GM23338 (cell line): ENCODE measurements at regions not wholly inside any gene's neighbourhood (a gene's known extent, or its start where the extent isn't known, plus 50 kb on each side); places are given as distances from the start of the nearest gene placed in this dataset.

Source experiments
- ATAC-seq: fragments of 200-7000 bp; cut with Tn5 transposase; 3 replicates; pipeline ENCODE4 v1.9.1; 2020
- DNase-seq: peaks from one replicate; pipeline ENCODE4 v3.0.0-alpha.2; 2015; ENCODE audit warnings: low spot score
- H2AFZ ChIP-seq: fragments of 200-600 bp; sonication (generic); 2 replicates; pipeline ENCODE4 v1.8.0; 2016; ENCODE audit warnings: antibody characterized with exemption, mild to moderate bottlenecking, moderate library complexity
- H3F3A ChIP-seq: fragments of 200-600 bp; sonication (generic); replicated peaks from 2 replicates; pipeline ENCODE4 v1.8.0; 2017; ENCODE audit warnings: antibody characterized with exemption, mixed run types, low read depth
- H3K27ac ChIP-seq: fragments of 200-600 bp; sonication (generic); 2 replicates; pipeline ENCODE4 v1.6.1; 2016; ENCODE audit warnings: low read depth
- H3K27me3 ChIP-seq: fragments of 200-600 bp; sonication (generic); 2 replicates; pipeline ENCODE4 v1.8.0; 2016; ENCODE audit warnings: mild to moderate bottlenecking, mixed run types, moderate library complexity; ENCODE audit not compliant: insufficient read depth
- H3K36me3 ChIP-seq: fragments of 200-600 bp; sonication (generic); 2 replicates; pipeline ENCODE4 v1.8.0; 2016; ENCODE audit warnings: mild to moderate bottlenecking; ENCODE audit not compliant: insufficient read depth
- H3K4me1 ChIP-seq: fragments of 200-600 bp; sonication (generic); 2 replicates; pipeline ENCODE4 v1.8.0; 2016; ENCODE audit warnings: mild to moderate bottlenecking, moderate library complexity; ENCODE audit not compliant: insufficient read depth
- H3K4me2 ChIP-seq: fragments of 200-600 bp; sonication (generic); 2 replicates; pipeline ENCODE4 v1.7.1; 2017; ENCODE audit warnings: mixed run types
- H3K4me3 ChIP-seq: fragments of 200-600 bp; sonication (generic); 2 replicates; pipeline ENCODE4 v1.6.1; 2016; ENCODE audit warnings: mixed run types
- H3K79me2 ChIP-seq: fragments of 200-600 bp; sonication (generic); replicated peaks from 2 replicates; pipeline ENCODE4 v1.8.0; 2017; ENCODE audit warnings: mild to moderate bottlenecking; ENCODE audit not compliant: insufficient read depth
- H3K9me2 ChIP-seq: fragments of 200-600 bp; sonication (generic); 2 replicates; pipeline ENCODE4 v1.8.0; 2017; ENCODE audit not compliant: insufficient read depth
- H4K20me1 ChIP-seq: fragments of 200-600 bp; sonication (generic); replicated peaks from 2 replicates; pipeline ENCODE4 v1.8.0; 2017; ENCODE audit warnings: mild to moderate bottlenecking; ENCODE audit not compliant: insufficient read depth
- H3K27ac Mint-ChIP-seq: 2 replicates; pipeline ENCODE4 v1.8.0; 2020; ENCODE audit warnings: inconsistent platforms, mild to moderate bottlenecking, moderate library complexity, mixed read lengths
- H3K27me3 Mint-ChIP-seq: 3 replicates; pipeline ENCODE4 v1.8.0; 2022; ENCODE audit warnings: low read depth, mild to moderate bottlenecking, moderate library complexity, mixed read lengths, inconsistent platforms; ENCODE audit not compliant: insufficient read depth, poor library complexity
- H3K36me3 Mint-ChIP-seq: 3 replicates; pipeline ENCODE4 v1.8.0; 2021; ENCODE audit warnings: low read depth, mild to moderate bottlenecking, inconsistent platforms, moderate library complexity, mixed read lengths
- H3K4me1 Mint-ChIP-seq: 3 replicates; pipeline ENCODE4 v1.8.0; 2020; ENCODE audit warnings: mild to moderate bottlenecking, inconsistent platforms, mixed read lengths
- H3K4me3 Mint-ChIP-seq: 3 replicates; pipeline ENCODE4 v1.8.0; 2021; ENCODE audit warnings: moderate library complexity, mild to moderate bottlenecking, inconsistent platforms, mixed read lengths
- H3K9me3 Mint-ChIP-seq: 3 replicates; pipeline ENCODE4 v1.8.0; 2020; ENCODE audit warnings: moderate library complexity, mild to moderate bottlenecking, inconsistent platforms, mixed read lengths
- CREB1 ChIP-seq: fragments of 250-450 bp; sonication (Bioruptor Pico); IDR thresholded peaks from 2 replicates; pipeline ENCODE4 v1.5.0; 2020; ENCODE audit warnings: low read depth, mild to moderate bottlenecking, moderate library complexity
- CTCF ChIP-seq, 2 experiments: fragments of 200-600 bp in 1 of 2; sonication (generic) in 1 of 2; conservative IDR thresholded peaks; 2 replicates each; pipeline versions ENCODE4 v1.5.1 to v1.6.1; 2016 to 2017; ENCODE audit warnings: antibody characterized with exemption in 2 of 2, low read depth in 2 of 2, mild to moderate bottlenecking in 2 of 2, moderate library complexity in 1 of 2
- ETS1 ChIP-seq: IDR thresholded peaks from 2 replicates; pipeline ENCODE4 v1.6.1; 2016; ENCODE audit warnings: antibody characterized with exemption
- EZH2 ChIP-seq: fragments of 200-600 bp; sonication (generic); IDR thresholded peaks from one replicate; pipeline ENCODE4 v1.8.0; 2017; ENCODE audit warnings: antibody characterized with exemption, mild to moderate bottlenecking, low read depth; ENCODE audit not compliant: unreplicated experiment
- JUNB ChIP-seq: IDR thresholded peaks from one replicate; pipeline ENCODE4 v1.6.1; 2016; ENCODE audit warnings: antibody characterized with exemption; ENCODE audit not compliant: unreplicated experiment
- NANOG ChIP-seq: IDR thresholded peaks from 2 replicates; pipeline ENCODE4 v1.6.1; 2016; ENCODE audit warnings: antibody characterized with exemption, borderline replicate concordance
- POLR2AphosphoS5 ChIP-seq: IDR thresholded peaks from 2 replicates; pipeline ENCODE4 v1.6.1; 2016; ENCODE audit warnings: antibody characterized with exemption, low read depth
- STAT1 ChIP-seq: IDR thresholded peaks from one replicate; pipeline ENCODE4 v1.6.1; 2016; ENCODE audit warnings: antibody characterized with exemption; ENCODE audit not compliant: unreplicated experiment
- ZNF114 ChIP-seq: fragments of 250-450 bp; sonication (Bioruptor Pico); IDR thresholded peaks from 2 replicates; pipeline ENCODE4 v1.5.0; 2020; ENCODE audit warnings: mild to moderate bottlenecking, moderate library complexity

GRCh38 chr9:113748135-113748534, 128.0 kb upstream of the ZNF618 start (continued):
- TF ChIP-seq ETS1 (no peak), NANOG (no peak), ZNF114 (CRISPR knock-in tag) (no peak)

- H3K27me3 ChIP-seq = no peaks in the 10 kb centered on the region
- no peak overlapping the region for H3K4me3 Mint-ChIP-seq
- no peaks in the 10 kb centered on the region for H3F3A ChIP-seq
- peaks cover 3% of the 10 kb centered on the region; the same call in 2 of the 3 replicates for H3K9me3 Mint-ChIP-seq
- no peaks in the 10 kb centered on the region for H3K9me2 ChIP-seq
- H3K4me1 Mint-ChIP-seq = peaks cover 32% of the 10 kb centered on the region
- peaks cover 3% of the 10 kb centered on the region for H3K27me3 Mint-ChIP-seq
- no peak overlapping the region for H3K4me2 ChIP-seq
- no peak overlapping the region for H3K27ac ChIP-seq
- TF ChIP-seq CREB1 (CRISPR knock-in tag) = no peak
- TF ChIP-seq JUNB = no peak
- TF ChIP-seq ZNF114 (CRISPR knock-in tag) = no peak
- TF ChIP-seq STAT1 = no peak
- TF ChIP-seq CTCF (conservative IDR thresholded peaks at IDR 0.05; ENCODE audit: low read depth in 2 of 2) = no peak
- TF ChIP-seq POLR2AphosphoS5 = no peak
- TF ChIP-seq NANOG = no peak
- TF ChIP-seq ETS1 = no peak
- TF ChIP-seq EZH2 = no peak
- no peak overlapping the region for H2AFZ ChIP-seq
- no peak overlapping the region for H3K4me3 ChIP-seq
- DNase-seq (no peak), ATAC-seq (no peak)
- H3K79me2 ChIP-seq = no peaks in the 10 kb centered on the region
- H3K36me3 Mint-ChIP-seq = no peaks in the 10 kb centered on the region; the same call in 1 of the 3 replicates
- peaks cover 18% of the 10 kb centered on the region for H3K4me1 ChIP-seq
- H4K20me1 ChIP-seq = no peaks in the 10 kb centered on the region
- no peak overlapping the region for H3K27ac Mint-ChIP-seq
- H3K36me3 ChIP-seq = no peaks in the 10 kb centered on the region
Measured at GRCh38 chr9:113753398-113754119, 122.5 kb upstream of the ZNF618 start.

GRCh38 chr9:113754739-113755138, 121.4 kb upstream of the ZNF618 start:
- Histone ChIP-seq H3K4me1 (peaks cover 18% of the 10 kb centered on the region), H3K27me3 (no peaks in the 10 kb centered on the region), H3F3A (no peaks in the 10 kb centered on the region), H3K4me2 (peak overlapping the region; percentile 24; the same call in 1 of the 2 replicates), H4K20me1 (no peaks in the 10 kb centered on the region), H2AFZ (0 out of 2 replicates have a peak overlapping the region, but pooled peaks have one; percentile 1), H3K9me2 (no peaks in the 10 kb centered on the region), H3K27ac (no peak overlapping the region), H3K79me2 (no peaks in the 10 kb centered on the region), H3K4me3 (no peak overlapping the region), H3K36me3 (no peaks in the 10 kb centered on the region)
- Mint-ChIP-seq H3K27ac (no peak overlapping the region), H3K4me1 (peaks cover 32% of the 10 kb centered on the region), H3K9me3 (peaks cover 10% of the 10 kb centered on the region; the same call in 2 of the 3 replicates), H3K36me3 (peaks cover 3% of the 10 kb centered on the region), H3K4me3 (no peak overlapping the region), H3K27me3 (peaks cover 3% of the 10 kb centered on the region)
- peak; percentile 65 for ATAC-seq
- DNase-seq = no peak
- no peak for TF ChIP-seq POLR2AphosphoS5
- no peak for TF ChIP-seq EZH2
